Suppressor macrophage treated with lipopolysaccharide for 1 hour (primary cell): ENCODE measurements at regions not wholly inside any gene's neighbourhood (a gene's known extent, or its start where the extent isn't known, plus 50 kb on each side); places are given as distances from the start of the nearest gene placed in this dataset.
"Not testable (repeated sequence)": the region's sequence is repeated elsewhere in the genome, so short reads cannot be mapped to it uniquely, and the experiment has no call there.

ENCODE experiments used
- DNase-seq, 3 donors: peaks; one replicate each; pipeline ENCODE4 v3.0.0-alpha.2; 2020 to 2022

DNA sequence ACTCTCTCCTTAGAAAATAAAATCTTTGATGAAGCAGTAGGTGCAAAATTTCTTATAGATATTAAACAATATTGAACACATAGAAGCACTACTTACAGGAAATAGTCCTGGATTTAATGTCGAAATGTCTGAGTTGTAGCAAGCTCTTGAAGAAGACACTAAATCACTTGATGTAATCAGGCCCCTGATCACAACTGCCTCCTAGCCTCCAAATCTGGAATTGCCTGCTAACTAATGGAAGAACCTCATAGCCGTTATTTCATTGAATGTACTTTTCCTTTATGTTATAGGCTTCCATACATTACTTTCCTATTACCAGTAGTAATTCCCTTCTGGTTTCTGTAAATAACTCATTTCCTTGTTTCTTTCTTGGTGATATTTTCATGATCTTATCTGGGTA, 675.7 kb upstream of the CHRM3 start:
- peak in 1 of 3 donors; percentile 4 for DNase-seq

- DNase-seq: no peak
These were observed 685.3 kb upstream of the CHRM3 start for GRCh38 chr1:238701024-238701423.

DNA sequence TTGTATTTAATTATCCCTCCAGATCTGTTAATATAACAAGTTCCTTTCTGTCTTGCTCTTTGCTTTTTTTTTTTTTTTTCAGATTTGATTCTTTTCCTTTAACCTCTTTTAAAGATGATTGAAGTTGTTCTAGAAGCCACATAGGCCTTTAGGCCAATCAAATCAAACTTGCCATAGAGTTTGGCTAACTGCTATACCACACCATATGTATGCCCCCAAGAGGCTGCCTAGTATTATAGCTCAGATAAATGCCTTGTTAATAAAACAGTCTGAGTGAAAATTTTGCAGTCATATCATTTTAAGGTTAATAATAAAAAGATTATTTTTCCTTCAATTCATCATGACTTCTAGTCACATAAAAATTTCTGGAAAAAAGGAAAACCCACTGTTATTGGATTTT, 696.0 kb upstream of the CHRM3 start:
- peak in 1 of 3 donors; percentile 10 for DNase-seq

DNA sequence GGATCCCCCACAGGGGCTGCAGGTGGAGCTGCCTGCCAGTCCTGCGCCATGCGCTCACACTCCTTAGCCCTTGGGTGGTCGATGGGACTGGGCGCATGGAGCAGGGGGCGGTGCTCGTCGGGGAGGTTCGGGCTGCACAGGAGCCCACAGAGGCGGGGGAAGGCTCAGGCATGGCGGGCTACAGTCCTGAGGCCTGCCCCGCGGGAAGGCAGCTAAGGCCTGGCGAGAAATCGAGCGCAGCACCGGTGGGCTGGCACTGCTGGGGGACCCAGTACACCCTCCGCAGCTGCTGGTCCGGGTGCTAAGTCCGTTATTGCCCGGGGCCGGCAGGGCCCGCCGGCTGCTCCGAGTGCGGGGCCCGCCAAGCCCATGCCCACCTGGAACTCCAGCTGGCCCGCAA, 701.8 kb upstream of the CHRM3 start:
- DNase-seq: not testable (repeated sequence)

DNA sequence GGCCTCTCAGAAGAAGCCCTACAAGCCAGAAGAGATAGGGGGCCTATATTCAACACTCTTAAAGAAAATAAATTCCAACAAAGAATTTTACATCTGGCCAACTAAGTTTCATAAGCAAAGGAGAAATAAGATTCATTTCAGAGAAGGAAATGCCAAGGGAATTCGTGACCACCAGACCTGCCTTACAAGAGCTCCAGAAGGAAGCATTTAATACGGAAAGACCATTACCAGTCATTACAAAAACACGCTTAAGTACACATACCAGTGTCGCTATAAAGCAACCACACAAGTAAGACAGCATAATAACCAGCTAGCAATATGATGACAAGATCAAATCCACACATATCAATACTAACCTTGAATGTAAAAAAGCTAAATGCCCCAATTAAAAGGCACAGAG, 704.9 kb upstream of the CHRM3 start:
- no peak for DNase-seq

DNA sequence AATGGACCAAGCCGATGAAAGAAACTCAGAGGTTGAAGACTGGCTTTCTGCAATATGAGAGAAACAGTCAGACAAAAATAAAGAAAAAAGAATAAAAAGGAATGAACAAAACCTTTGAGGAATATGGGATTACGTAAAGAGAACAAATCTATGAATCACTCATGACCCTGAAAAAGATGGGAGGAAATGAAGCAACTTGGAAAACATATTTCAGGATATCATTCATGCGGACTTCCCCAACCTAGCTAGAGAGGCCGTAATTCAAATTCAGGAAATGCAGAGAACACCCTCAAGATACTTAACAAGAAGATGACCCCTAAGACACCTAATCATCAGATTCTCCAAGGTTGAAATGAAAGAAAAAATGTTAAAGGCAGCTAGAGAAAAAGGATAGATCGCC, 705.3 kb upstream of the CHRM3 start:
- DNase-seq: peak; percentile 24 to 59 (median 57)

GRCh38 chr1:238677567-238677966, 708.8 kb upstream of the CHRM3 start:
- peak in 1 of 3 donors; percentile 1 for DNase-seq

GRCh38 chr1:238675221-238675620, 711.1 kb upstream of the CHRM3 start:
- no peak for DNase-seq

- no peak for DNase-seq
These were observed 712.1 kb upstream of the CHRM3 start for GRCh38 chr1:238674316-238674715.

GRCh38 chr1:238673561-238673960, 712.8 kb upstream of the CHRM3 start:
- DNase-seq: no peak

GRCh38 chr1:238672806-238673205, 713.6 kb upstream of the CHRM3 start:
- DNase-seq: no peak

- no peak for DNase-seq
These were observed 714.1 kb upstream of the CHRM3 start for GRCh38 chr1:238672262-238672661.

- no peak for DNase-seq
These were observed 722.2 kb upstream of the CHRM3 start for GRCh38 chr1:238664139-238664538.

DNA sequence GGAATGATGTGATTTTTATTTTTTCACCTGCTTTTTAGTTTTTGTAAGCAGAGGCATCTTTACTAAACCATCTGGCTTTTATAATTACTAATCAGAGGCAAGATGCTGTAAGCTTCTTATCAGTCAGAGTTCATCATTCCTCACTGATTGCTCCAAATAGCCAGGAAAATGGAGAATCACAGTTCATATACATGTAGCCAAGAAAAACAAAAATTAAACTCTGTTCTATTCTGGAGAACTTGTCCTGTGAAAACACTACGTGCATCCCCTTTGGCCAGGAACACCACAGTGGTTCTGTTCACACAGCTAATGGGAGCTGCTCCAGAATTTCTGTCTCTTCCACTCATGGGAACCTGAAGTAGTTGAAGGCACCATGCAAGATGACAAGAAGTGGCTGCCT, 725.5 kb upstream of the CHRM3 start:
- no peak for DNase-seq

GRCh38 chr1:238658763-238659162, 727.6 kb upstream of the CHRM3 start:
- no peak for DNase-seq

DNA sequence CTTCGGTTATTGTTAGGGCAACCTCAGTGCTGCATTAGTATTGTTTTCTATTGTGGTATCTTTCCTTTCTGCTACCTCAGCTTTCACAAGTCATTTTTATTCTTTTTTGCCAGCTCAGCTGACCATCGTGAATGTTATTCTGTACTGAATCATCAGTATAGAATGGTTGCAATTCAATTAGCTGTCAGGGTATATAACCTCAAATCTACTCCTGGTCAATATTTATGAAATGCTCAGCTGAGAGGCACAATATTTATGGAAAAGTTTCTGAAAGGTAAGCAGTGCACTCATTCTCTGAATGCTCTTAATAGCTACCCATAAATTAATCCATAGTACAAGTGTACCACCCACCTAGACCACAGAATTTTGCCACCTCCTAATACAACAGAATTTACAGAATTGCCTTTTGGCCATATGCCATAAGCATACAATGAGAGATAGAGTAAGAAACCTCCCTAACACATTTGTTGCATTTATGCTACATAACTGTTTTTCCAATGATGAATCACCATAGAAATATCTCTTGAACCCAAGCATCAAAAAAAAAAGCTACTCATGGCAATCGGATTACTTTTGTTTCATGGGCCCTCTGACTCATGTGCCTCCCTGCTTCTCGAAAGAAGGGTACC, 732.6 kb upstream of the CHRM3 start:
- no peak for DNase-seq

- peak in 1 of 3 donors; percentile 11 for DNase-seq
These were observed 733.9 kb upstream of the CHRM3 start for GRCh38 chr1:238652346-238652968.

DNA sequence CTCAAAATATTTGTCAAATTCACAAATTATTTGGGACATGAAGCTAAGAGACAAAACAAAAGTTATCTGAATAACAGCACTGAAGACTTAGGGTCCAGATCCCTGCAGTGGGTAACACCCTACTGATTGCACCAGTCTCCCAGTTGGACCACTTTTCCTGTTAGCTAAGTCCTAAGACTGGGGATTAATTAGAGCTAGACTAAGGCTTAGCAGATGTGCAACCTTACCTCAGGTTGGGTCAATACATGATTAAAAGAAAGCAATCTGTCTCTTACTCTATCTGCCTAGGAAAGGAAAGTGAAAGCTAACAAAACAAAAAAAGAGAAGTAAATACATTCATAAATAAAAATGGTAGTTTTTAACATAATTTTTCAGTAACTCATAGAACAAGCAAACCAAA, 737.2 kb upstream of the CHRM3 start:
- DNase-seq: peak; percentile 8 to 41 (median 26)

- DNase-seq: no peak
These were observed 737.6 kb upstream of the CHRM3 start for GRCh38 chr1:238648751-238649150.

- DNase-seq: no peak
These were observed 738.1 kb upstream of the CHRM3 start for GRCh38 chr1:238648296-238648695.

GRCh38 chr1:238647877-238648276, 738.5 kb upstream of the CHRM3 start:
- peak; percentile 6 to 62 (median 44) for DNase-seq

GRCh38 chr1:238642231-238642630, 744.1 kb upstream of the CHRM3 start:
- no peak for DNase-seq

DNA sequence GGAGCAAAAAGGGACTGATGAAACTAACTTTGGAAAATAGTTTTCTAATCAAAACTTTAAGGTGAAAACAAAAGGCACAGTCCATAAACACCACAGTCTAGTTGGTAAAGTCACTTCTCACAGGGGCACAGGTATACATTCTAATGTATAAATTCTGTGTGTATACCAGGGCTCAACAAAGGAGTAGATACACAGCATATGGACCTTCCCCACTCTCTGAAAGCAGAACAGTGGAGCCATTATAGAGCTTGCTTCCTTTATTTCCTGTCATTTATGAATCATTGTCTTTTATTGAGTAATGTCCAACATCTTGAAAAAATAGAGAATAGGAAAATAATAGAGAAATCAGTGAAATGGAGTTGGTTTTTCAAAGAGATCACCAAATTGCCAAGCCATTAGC, 746.5 kb upstream of the CHRM3 start:
- peak in 1 of 3 donors; percentile 10 for DNase-seq

- DNase-seq: no peak
These were observed 737.4 kb upstream of the ZP4 start for GRCh38 chr1:238628110-238628509.

DNA sequence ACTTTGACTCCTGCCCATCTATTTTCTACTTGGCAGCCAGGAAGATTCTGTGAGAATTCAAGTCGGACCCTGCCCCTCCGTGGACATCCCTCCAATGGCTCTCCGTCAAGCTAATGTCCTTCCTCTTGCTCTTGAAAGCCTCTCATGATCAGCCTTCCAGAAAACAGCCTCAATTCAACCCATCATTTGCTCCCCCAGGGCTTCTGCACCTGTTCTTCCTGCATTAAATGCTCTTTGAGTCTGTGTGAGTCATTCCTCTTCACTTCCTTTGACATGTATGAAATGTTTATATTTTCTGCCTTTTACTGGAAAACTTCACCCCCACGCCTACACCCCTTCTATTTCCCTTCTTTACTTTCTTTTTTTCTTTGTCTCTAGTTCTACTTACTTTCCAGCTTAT, 734.1 kb upstream of the ZP4 start:
- DNase-seq: no peak
